ENCODE measurements at regions not wholly inside any gene's neighbourhood (a gene's known extent, or its start where the extent isn't known, plus 50 kb on each side); places are given as distances from the start of the nearest gene placed in this dataset.

DNA sequence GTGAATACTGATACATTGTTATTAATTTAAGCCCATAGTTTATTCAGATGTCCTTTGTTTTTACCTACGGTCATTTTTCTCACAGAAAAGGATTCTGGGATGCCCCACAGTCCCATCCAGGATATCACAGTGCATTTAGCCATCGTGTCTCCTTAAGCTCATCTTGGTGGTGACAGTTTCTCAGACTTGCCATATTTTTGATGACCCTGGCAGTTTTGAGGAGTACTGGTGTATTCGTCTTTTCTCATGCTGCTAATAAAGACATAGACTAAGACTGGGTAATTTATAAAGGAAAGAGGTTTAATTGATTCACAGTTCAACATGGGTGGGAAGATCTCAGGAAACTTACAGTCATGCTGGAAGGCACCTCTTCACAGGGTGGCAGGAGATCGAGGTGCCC, 295.9 kb upstream of the CDH4 start:
- FAIRE-seq (no peak), DNase-seq (ENCODE audit: low read depth in 1 of 2, low spot score in 2 of 2) (no peak)
- no peak overlapping the region for H2BK120ac ChIP-seq (replicated peaks; ENCODE audit: low read depth, low read length)
- H3K27me3 ChIP-seq (replicated peaks in 1 of 4; ENCODE audit: control insufficient read depth in 3 of 4, extremely low read depth in 1 of 4, insufficient read depth in 3 of 4, low read length in 3 of 4) = peaks cover 2 to 29% (median 16%) of the 10 kb centered on the region in 4 experiments
- H2BK20ac ChIP-seq (ENCODE audit: low read length) = no peak overlapping the region
- no peak overlapping the region for H2AFZ ChIP-seq (ENCODE audit: low read length)
- H3K9ac ChIP-seq (replicated peaks in 1 of 4; ENCODE audit: extremely low read depth in 1 of 4, low read depth in 3 of 4, low read length in 3 of 4) = no peak overlapping the region
- H3K23me2 ChIP-seq (ENCODE audit: low read depth, low read length) = no peaks in the 10 kb centered on the region
- H3K4ac ChIP-seq (replicated peaks; ENCODE audit: insufficient read length, low read depth, low read length) = no peak overlapping the region
- H3K23ac ChIP-seq (ENCODE audit: insufficient read length) = no peak overlapping the region
- H3K4me2 ChIP-seq (ENCODE audit: insufficient read depth in 1 of 2, low read depth in 2 of 2, low read length in 2 of 2) = no peak overlapping the region
- H3K27ac ChIP-seq (ENCODE audit: low read depth, low read length) = no peak overlapping the region
- ChIA-PET POLR2A (ENCODE audit: partially characterized antibody) (no interaction called here), CTCF (ENCODE audit: partially characterized antibody) (no interaction called here)
- H2AK5ac ChIP-seq (ENCODE audit: low read depth, low read length) = no peak overlapping the region
- H3K36me3 ChIP-seq (ENCODE audit: control insufficient read depth in 2 of 4, insufficient read depth in 4 of 4, low read length in 3 of 4) = no peaks in the 10 kb centered on the region
- no peak overlapping the region for H3K18ac ChIP-seq (ENCODE audit: extremely low read depth, low read length)
- no peaks in the 10 kb centered on the region for H3K79me1 ChIP-seq (ENCODE audit: low read depth, low read length)
- no peak overlapping the region for H3K4me3 ChIP-seq (ENCODE audit: extremely low read depth in 1 of 4, insufficient read depth in 2 of 4, low read depth in 3 of 4, low read length in 4 of 4)
- H3K4me1 ChIP-seq (replicated peaks in 1 of 4; ENCODE audit: control insufficient read depth in 3 of 4, insufficient read depth in 4 of 4, low read length in 3 of 4) = no peaks in the 10 kb centered on the region
- no peak overlapping the region for H2BK5ac ChIP-seq (ENCODE audit: low read depth, low read length)
- H3K56ac ChIP-seq (replicated peaks; ENCODE audit: insufficient read length, low read depth, low read length) = no peak overlapping the region
- no peak overlapping the region for H4K8ac ChIP-seq (ENCODE audit: extremely low read depth, insufficient read depth, low read length)
- H4K20me1 ChIP-seq (replicated peaks in 1 of 2; ENCODE audit: control insufficient read depth in 1 of 2, insufficient read depth in 2 of 2, low read length in 2 of 2) = no peaks in the 10 kb centered on the region
- WGBS, 2 experiments (ENCODE audit: extremely low coverage in 1 of 2, insufficient coverage in 1 of 2, insufficient read length in 1 of 2, insufficient replicate concordance in 2 of 2, low coverage in 1 of 2, low lambda C conversion rate in 2 of 2, missing lambda C conversion rate in 1 of 2) = 89% methylated on average over 4 of the region's 4 CpGs; no CpG with 5 or more reads in 1 of the 2 experiments
- no peak overlapping the region for H4K5ac ChIP-seq (ENCODE audit: insufficient read length, low read depth, low read length)
- H3K14ac ChIP-seq (ENCODE audit: insufficient read length) = no peak overlapping the region
- H3K79me2 ChIP-seq (ENCODE audit: control insufficient read depth in 1 of 2, insufficient read depth in 2 of 2, low read length in 2 of 2) = no peaks in the 10 kb centered on the region
- no peak overlapping the region for H2BK12ac ChIP-seq (ENCODE audit: low read depth, low read length)
- H2BK15ac ChIP-seq (ENCODE audit: low read length) = no peak overlapping the region
- H3K9me3 ChIP-seq (ENCODE audit: insufficient read depth in 2 of 2, low read depth in 1 of 2, low read length in 1 of 2) = no peaks in the 10 kb centered on the region
- no peak overlapping the region for H4K91ac ChIP-seq (replicated peaks; ENCODE audit: insufficient read length, low read length)
- TF ChIP-seq YY1 (IDR thresholded peaks at IDR 0.05; ENCODE audit: low read depth, low read length) (no peak), NRF1 (IDR thresholded peaks at IDR 0.05; ENCODE audit: low read depth, low read length) (no peak)

All from H1 (cell line).